HG03442 (cell line): ENCODE measurements at regions not wholly inside any gene's neighbourhood (a gene's known extent, or its start where the extent isn't known, plus 50 kb on each side); places are given as distances from the start of the nearest gene placed in this dataset.

Source experiments
- ATAC-seq: cut with Tn5 transposase; IDR thresholded peaks from one replicate; pipeline ENCODE4 v1.9.1; 2021; ENCODE audit warnings: mild to moderate bottlenecking, moderate library complexity; ENCODE audit not compliant: unreplicated experiment

DNA sequence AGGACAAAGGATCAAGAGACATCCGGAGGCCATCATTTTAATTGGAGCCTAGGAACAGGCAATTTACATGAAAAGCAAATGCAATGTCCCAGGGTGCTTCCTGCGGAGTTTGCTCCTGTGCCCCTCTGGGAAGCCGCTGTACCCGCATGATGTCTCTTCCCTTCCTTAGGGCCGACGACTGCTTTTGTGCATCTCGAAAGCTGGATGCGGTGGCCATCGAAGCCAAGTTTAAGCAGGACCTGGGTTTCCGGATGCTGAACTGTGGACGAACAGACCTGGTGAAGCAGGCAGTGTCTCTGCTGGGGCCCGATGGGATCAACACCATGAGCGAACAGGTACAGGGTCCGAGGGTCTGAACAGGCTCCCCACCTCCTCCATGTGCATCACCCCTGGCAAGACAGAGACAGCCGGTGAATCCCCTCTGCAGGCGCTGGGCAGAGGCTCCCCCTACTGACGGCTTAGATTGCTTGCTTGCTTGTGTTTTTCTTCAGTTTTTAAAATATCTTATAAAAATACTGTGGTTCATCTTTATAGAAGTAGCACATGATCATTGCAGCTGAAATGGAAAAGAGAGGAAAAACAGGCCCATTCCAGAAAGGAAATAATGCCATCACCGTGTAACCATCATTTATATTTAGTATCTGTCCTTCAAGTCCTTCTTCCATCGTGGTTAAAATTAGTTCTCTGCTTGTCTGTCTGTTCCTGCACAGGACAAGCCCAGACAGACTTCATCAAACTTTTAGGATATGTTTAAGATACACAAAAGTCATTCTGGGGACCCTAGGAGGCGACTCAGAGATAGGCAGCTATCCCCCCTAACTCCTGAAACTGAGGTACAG, 75.4 kb upstream of the PWP1 start:
- ATAC-seq = no peak

DNA sequence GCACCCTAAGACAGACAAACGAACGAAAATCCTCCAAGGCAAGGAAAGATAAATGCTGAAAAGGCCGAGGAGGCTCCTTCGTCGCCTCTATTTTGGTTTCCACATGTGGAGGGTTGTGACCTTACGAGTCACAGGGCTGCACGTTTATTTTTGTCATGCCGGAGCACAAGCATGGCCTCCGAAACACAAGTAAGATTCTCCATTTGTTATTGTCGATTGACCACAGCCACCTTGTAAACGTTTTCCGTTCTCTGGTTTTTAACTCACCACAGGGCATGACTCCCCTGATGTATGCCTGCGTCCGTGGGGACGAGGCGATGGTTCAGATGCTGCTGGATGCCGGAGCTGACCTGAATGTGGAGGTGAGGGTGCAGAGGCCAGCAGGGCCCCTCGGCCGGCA, 73.1 kb upstream of the PWP1 start:
- ATAC-seq = no peak

DNA sequence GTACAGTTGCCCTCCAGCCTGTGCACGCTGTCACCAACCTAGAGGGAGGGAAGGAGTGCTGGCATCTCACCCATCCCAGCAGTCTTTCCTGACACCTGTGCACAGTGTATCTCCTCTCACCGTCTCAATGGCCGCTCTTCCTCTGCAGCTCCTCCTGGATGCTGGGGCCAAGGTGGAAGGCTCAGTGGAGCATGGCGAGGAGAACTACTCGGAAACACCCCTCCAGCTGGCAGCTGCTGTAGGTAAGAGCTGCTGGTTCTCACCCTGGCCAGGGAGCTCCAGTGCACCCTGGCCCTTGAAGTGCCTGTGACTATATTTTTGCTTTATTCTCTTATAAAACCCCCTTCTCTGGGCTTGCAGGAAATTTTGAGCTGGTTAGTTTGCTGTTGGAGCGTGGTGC, 68.7 kb upstream of the PWP1 start:
- ATAC-seq = no peak

DNA sequence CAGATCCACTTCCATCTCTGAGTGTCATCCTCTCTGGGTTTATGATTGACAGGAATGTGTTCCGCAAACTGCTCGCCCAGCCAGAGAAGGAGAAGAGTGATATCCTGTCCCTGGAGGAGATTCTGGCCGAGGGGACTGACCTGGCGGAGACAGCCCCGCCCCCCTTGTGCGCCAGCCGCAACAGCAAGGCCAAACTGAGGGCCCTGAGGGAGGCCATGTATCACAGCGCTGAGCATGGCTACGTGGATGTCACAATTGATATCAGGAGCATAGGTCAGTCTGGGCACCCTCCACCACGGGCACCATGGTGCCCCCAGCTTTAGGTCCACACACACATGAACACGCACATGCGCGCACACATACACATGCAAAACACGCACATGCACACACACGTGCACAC, 67.5 kb upstream of the PWP1 start:
- ATAC-seq = no peak

DNA sequence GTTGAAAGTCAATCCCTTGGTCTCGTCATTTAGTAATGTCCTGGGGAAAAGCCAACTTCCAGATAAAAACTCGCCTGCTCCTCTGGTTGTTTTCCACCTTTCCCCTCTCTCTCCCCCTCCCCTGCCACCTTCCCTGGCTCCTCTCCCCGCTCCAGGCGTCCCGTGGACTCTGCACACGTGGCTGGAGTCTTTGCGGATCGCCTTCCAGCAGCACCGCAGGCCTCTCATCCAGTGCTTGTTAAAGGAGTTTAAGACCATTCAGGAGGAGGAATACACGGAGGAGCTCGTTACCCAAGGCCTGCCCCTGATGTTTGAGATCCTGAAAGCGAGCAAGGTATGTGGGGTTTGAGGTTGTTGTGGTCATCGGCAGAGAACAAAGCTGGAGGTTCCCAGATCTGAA, 65.8 kb upstream of the PWP1 start:
- ATAC-seq = no peak

DNA sequence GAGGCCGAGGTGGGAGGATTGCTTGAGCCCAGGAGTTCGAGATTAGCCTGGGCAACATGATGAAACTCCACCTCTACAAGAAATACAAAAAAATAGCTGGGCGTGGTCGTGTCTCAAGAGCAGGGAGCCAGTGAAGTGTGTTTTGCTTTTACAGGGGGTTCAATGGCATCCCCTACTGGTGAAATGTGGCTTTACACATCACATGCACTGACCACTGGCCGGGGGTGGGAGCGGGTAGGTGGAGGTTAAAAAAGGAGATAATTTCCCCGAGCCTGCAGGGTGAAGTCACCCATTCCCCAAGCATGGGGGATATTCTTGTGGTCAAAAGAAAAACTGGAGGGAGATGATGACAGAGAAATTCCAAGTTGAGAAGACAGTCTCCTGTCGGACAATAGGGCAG, 63.6 kb upstream of the PWP1 start:
- no peak for ATAC-seq

DNA sequence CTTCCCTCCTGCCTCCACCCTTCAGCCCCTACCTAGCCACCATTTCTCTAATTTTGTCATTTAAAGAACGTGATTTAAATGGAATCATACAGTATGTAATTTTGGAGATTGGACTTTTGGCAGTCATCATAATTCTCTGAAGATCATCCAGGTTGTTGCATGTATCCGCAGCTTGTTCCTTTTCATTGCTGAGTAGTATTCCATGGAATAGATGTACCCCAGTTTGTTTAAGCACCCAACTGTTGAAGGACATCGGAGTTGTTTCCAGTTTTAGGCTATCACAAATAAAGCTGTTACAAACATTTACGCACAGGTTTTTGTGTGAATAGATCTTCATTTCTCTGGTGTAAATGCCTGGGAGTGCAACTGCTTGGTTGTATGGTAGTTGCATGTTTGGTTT, 61.1 kb upstream of the PWP1 start:
- ATAC-seq = no peak

GRCh38 chr12:107631715-107632114, 53.9 kb upstream of the PWP1 start:
- no peak for ATAC-seq

DNA sequence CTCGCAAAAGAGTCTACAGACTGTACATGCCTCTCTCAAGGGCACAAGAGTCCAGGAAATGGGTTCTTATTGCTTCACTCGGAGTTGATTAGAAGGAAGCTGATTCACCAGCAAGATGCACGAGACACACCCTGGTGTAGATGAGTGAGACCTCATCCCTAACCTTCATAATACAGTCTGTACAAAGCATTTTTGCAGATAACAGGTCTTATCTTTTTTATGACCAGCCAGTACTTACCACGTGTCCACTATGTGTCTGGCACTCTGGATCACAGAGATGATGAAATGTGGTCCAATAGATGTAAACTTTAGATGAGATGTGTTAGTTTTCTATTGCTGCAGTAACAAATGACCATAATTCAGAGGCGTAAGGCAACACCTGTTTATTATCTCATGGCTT, 53.4 kb upstream of the PWP1 start:
- ATAC-seq = no peak

GRCh38 chr12:107634530-107634929, 51.1 kb upstream of the PWP1 start:
- no peak for ATAC-seq

DNA sequence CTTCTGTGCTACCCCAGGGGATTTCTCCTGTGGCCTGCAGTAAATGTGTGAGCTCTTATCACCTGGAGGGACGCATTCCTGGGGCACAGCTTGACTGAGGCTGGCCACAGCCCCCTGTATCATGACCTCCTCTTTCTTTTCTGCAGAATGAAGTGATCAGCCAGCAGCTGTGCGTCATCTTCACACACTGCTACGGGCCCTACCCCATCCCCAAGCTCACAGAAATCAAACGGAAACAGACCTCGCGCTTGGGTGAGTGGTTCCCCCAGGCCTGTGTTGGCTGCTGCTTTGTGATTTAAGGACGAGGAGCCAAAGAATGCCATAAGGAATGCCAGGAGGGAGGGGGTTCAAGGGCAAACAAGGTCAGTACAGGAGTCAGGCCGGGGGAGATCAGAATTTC, 50.5 kb upstream of the PWP1 start:
- no peak for ATAC-seq
